Left ventricle myocardium inferior (tissue), 1 donor: ENCODE measurements at regions not wholly inside any gene's neighbourhood (a gene's known extent, or its start where the extent isn't known, plus 50 kb on each side); places are given as distances from the start of the nearest gene placed in this dataset.

Experiments
- DNase-seq: peaks from one replicate; pipeline ENCODE4 v3.0.0-alpha.2; 2020
- H3K27ac ChIP-seq: fragments of 200-600 bp; replicated peaks from 2 replicates; pipeline ENCODE4 v1.8.0; 2021
- H3K27me3 ChIP-seq: fragments of 200-600 bp; 2 replicates; pipeline ENCODE4 v1.8.0; 2021; ENCODE audit warnings: low read depth
- H3K36me3 ChIP-seq: fragments of 200-600 bp; 2 replicates; pipeline ENCODE4 v1.8.0; 2021
- H3K4me1 ChIP-seq: fragments of 200-600 bp; 2 replicates; pipeline ENCODE4 v1.8.0; 2021
- H3K4me3 ChIP-seq: fragments of 200-600 bp; 2 replicates; pipeline ENCODE4 v1.8.0; 2021; ENCODE audit warnings: mild to moderate bottlenecking, moderate library complexity
- H3K9me3 ChIP-seq: fragments of 200-600 bp; replicated peaks from 2 replicates; pipeline ENCODE4 v1.8.0; 2021
- CTCF ChIP-seq: fragments of 200-600 bp; IDR thresholded peaks from 2 replicates; pipeline ENCODE4 v1.8.0; 2021; ENCODE audit warnings: antibody characterized with exemption, mild to moderate bottlenecking, borderline replicate concordance
- intact Hi-C: fragments of 100-400 bp; cut with micrococcal nuclease; formaldehyde crosslinking; loops from one replicate; pipeline ENCODE4 v1.11.0; 2022
- donor health status: DM: no; HTN: yes; CAD: no; lungs with severe emphysema.

- Histone ChIP-seq H3K27me3 (no peaks in the 10 kb centered on the region), H3K9me3 (peaks cover 9% of the 10 kb centered on the region), H3K4me1 (no peaks in the 10 kb centered on the region), H3K36me3 (no peaks in the 10 kb centered on the region), H3K27ac (no peak overlapping the region), H3K4me3 (no peak overlapping the region)
- no peak for TF ChIP-seq CTCF
- DNase-seq, result no peak
- intact Hi-C loops, result no loop called here
These were observed 175.7 kb upstream of the PLXNA2 start for GRCh38 chr1:208419746-208420420.

- Histone ChIP-seq H3K36me3 (no peaks in the 10 kb centered on the region), H3K9me3 (peaks cover 12% of the 10 kb centered on the region), H3K4me3 (no peak overlapping the region), H3K27me3 (no peaks in the 10 kb centered on the region), H3K4me1 (no peaks in the 10 kb centered on the region), H3K27ac (no peak overlapping the region)
- TF ChIP-seq CTCF, result no peak
- intact Hi-C loops, result no loop called here
- DNase-seq, result no peak
These were observed 176.5 kb upstream of the PLXNA2 start for GRCh38 chr1:208420696-208421095.

- H3K36me3 ChIP-seq, result no peaks in the 10 kb centered on the region
- H3K27ac ChIP-seq, result no peak overlapping the region
- peaks cover 12% of the 10 kb centered on the region for H3K9me3 ChIP-seq
- H3K27me3 ChIP-seq, result no peaks in the 10 kb centered on the region
- DNase-seq, result no peak
- H3K4me1 ChIP-seq, result no peaks in the 10 kb centered on the region
- no peak for TF ChIP-seq CTCF
- intact Hi-C loops, result no loop called here
- no peak overlapping the region for H3K4me3 ChIP-seq
These were observed 177.3 kb upstream of the PLXNA2 start for GRCh38 chr1:208421486-208421885.

- H3K27me3 ChIP-seq, result no peaks in the 10 kb centered on the region
- peaks cover 12% of the 10 kb centered on the region for H3K9me3 ChIP-seq
- intact Hi-C loops, result no loop called here
- no peak for TF ChIP-seq CTCF
- no peaks in the 10 kb centered on the region for H3K4me1 ChIP-seq
- no peak overlapping the region for H3K27ac ChIP-seq
- no peak overlapping the region for H3K4me3 ChIP-seq
- no peak for DNase-seq
- H3K36me3 ChIP-seq, result no peaks in the 10 kb centered on the region
These were observed 179.3 kb upstream of the PLXNA2 start for GRCh38 chr1:208423526-208423925.

DNA sequence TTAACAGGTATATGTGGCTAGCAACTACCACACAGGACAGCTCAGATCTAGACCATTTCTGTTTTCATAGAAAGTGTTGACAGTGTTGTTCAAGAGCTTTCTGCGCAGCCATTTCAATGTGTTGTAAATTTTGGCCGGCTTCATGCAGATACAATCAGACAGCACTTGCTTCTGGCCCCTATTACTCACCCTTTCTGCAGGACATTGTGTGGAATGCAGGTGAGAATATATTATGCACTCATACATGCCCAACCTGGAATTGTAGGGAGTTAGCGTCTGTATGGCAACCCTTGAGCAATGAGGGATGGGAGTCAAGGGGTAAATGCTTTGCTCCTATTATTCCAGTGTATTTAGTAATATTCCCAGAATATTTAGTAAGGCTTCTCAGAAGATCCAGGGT, 180.9 kb upstream of the PLXNA2 start:
- intact Hi-C loops, result no loop called here
- Histone ChIP-seq H3K36me3 (no peaks in the 10 kb centered on the region), H3K4me1 (no peaks in the 10 kb centered on the region), H3K27me3 (no peaks in the 10 kb centered on the region), H3K27ac (no peak overlapping the region), H3K9me3 (peaks cover 12% of the 10 kb centered on the region), H3K4me3 (no peak overlapping the region)
- DNase-seq, result no peak
- no peak for TF ChIP-seq CTCF
